ENCODE measurements at regions not wholly inside any gene's neighbourhood (a gene's known extent, or its start where the extent isn't known, plus 50 kb on each side); places are given as distances from the start of the nearest gene placed in this dataset.

DNA sequence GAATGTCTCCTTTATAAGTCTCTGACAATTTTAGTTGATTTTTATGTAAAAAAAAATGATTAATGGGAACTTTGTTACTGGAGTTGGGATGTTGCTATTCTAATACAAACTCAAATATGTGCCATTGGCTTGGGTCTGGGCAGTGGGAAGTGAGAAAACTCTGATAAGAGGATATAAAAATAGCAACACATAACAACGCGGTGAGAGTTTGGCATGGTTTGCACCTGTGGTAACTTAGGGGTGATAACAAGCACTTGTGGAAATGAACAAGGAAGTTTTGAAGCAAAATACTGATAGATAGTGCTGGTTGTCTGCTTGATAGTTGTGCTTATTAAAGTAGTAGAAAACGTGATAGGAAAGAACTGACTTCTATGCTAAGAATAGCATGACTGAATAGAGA is 743.3 kb upstream of the AGA start:
- no peak for DNase-seq (ENCODE audit: low read depth)
- TF ChIP-seq, protein P1, sequence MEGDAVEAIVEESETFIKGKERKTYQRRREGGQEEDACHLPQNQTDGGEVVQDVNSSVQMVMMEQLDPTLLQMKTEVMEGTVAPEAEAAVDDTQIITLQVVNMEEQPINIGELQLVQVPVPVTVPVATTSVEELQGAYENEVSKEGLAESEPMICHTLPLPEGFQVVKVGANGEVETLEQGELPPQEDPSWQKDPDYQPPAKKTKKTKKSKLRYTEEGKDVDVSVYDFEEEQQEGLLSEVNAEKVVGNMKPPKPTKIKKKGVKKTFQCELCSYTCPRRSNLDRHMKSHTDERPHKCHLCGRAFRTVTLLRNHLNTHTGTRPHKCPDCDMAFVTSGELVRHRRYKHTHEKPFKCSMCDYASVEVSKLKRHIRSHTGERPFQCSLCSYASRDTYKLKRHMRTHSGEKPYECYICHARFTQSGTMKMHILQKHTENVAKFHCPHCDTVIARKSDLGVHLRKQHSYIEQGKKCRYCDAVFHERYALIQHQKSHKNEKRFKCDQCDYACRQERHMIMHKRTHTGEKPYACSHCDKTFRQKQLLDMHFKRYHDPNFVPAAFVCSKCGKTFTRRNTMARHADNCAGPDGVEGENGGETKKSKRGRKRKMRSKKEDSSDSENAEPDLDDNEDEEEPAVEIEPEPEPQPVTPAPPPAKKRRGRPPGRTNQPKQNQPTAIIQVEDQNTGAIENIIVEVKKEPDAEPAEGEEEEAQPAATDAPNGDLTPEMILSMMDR (IDR thresholded peaks at IDR 0.05; ENCODE audit: low read depth, low read length, missing control alignments), result no peak
- in situ Hi-C loops (cut with HindIII; ENCODE audit: low sequenced_read_pairs), result no loop called here
- no peak overlapping the region for H3K4me3 ChIP-seq (ENCODE audit: low read depth, low read length)

DNA sequence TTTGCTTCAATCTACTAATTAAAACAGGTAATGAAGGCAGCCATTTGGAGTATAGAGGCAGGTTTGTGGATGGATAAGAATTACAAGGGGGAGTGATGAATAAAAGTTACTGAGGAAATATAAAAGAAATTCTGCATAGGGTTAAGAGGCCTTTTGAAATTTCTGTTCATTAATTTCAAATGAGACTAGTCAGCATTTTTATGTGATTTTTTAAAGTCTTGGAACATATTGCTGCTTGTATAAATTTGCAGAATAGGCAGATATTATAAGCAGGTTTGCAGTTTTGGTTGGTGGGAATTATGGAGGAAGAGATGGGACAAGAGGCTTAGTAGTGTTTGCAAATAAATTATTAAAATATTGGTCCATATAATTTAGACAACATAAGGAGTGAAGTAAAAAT is 750.4 kb upstream of the AGA start:
- TF ChIP-seq, protein P1 (IDR thresholded peaks at IDR 0.05; ENCODE audit: low read depth, low read length, missing control alignments), result no peak
- DNase-seq (ENCODE audit: low read depth), result no peak
- H3K4me3 ChIP-seq (ENCODE audit: low read depth, low read length), result no peak overlapping the region
- in situ Hi-C loops (cut with HindIII; ENCODE audit: low sequenced_read_pairs), result no loop called here

DNA sequence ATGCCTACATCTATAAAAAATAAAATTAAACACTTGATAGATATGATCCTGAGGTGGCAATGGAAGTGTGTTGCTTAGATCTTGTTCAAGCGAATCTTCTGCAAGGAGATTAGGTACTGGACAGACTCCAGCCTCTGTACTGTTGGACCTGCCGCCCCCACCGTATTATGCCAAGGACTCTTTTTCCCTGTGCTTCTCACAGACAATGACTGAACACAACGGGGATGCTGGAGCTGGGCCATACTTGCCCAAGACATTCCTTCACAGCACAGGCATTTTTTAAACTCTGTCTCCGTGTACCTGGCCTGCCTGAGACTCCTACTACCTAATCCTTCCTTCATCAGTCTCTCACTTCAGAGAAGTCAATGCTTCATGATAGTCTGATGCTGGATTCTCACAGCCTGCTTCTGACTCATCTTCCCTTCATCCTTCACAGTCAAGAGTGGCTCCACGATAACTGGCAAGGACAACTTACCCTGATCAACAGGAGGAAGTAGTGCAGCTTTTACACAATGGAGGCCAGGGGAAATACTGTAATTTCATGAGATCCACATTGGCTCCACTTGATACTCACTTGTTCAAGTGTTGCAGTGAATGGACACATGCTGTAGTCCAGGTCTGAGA is 754.6 kb upstream of the AGA start:
- in situ Hi-C loops (cut with HindIII; ENCODE audit: low sequenced_read_pairs), result no loop called here
- TF ChIP-seq, protein P1 (IDR thresholded peaks at IDR 0.05; ENCODE audit: low read depth, low read length, missing control alignments), result no peak
- H3K4me3 ChIP-seq (ENCODE audit: low read depth, low read length), result no peak overlapping the region
- no peak for DNase-seq (ENCODE audit: low read depth)

DNA sequence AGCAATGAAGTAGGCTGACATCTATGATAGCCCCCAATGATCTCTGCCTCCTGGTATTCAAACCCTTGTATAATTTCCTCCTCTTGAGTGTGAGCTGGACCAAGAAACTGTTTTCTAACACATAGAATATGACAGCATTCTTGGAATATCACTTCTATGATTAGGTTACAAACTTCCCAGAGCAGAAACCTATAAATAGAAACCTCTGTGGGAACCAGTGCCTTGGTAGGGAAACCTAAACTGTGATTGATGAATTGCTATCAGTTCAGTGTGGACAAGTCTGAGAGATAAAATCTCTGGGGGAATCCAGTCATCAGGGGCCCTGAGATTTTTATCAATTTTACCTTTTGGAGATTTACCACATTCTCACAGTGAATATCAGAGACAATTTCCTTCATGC is 756.5 kb upstream of the AGA start:
- in situ Hi-C loops (cut with HindIII; ENCODE audit: low sequenced_read_pairs), result no loop called here
- TF ChIP-seq, protein P1 (IDR thresholded peaks at IDR 0.05; ENCODE audit: low read depth, low read length, missing control alignments), result no peak
- no peak for DNase-seq (ENCODE audit: low read depth)
- no peak overlapping the region for H3K4me3 ChIP-seq (ENCODE audit: low read depth, low read length)

DNA sequence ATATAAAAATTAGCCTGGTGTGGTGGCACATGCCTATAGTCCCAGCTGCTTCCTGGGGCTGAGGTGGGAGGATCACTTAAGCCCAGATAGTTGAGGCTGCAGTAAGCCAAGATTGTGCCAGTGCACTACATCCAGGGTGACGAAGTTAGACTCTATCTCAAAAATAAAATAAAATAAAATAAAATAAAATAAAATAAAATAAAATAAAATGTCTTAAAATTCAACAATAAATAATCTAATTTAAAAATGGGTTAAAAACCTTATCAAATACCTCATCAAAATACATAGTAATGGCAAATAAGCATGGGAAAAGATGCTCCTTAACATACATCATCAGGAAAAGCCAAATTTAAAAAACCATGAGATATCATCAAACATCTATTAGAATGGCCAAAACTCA is 760.2 kb upstream of the AGA start:
- in situ Hi-C loops (cut with HindIII; ENCODE audit: low sequenced_read_pairs), result no loop called here
- no peak for DNase-seq (ENCODE audit: low read depth)
- no peak overlapping the region for H3K4me3 ChIP-seq (ENCODE audit: low read depth, low read length)
- TF ChIP-seq, protein P1 (IDR thresholded peaks at IDR 0.05; ENCODE audit: low read depth, low read length, missing control alignments), result no peak

DNA sequence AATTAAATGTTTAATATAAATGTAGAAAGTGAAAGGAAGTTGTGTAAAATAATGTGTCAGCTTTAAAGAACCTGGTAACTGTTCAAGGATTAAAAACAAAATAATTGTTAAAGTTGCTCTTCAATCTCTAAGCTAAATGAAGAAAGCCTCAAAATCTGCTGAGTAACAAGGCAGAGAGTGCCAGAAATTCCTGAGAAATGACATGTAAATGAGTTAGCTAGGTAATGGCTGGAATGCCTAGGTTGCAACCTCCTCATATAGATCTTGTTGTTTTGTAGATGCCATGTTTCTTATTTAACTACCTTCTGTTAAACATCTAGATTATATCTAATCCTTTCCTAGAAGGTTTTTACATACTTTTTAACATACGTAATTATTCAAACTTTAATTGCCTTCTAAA is 763.6 kb upstream of the AGA start:
- TF ChIP-seq, protein P1 (IDR thresholded peaks at IDR 0.05; ENCODE audit: low read depth, low read length, missing control alignments), result no peak
- DNase-seq (ENCODE audit: low read depth), result no peak
- no peak overlapping the region for H3K4me3 ChIP-seq (ENCODE audit: low read depth, low read length)
- in situ Hi-C loops (cut with HindIII; ENCODE audit: low sequenced_read_pairs), result no loop called here

Measured in astrocyte of the cerebellum (primary cell).